DMS79 treated with DMSO at 0.1 percent for 48 hours (cell line): ENCODE measurements at regions not wholly inside any gene's neighbourhood (a gene's known extent, or its start where the extent isn't known, plus 50 kb on each side); places are given as distances from the start of the nearest gene placed in this dataset.
"Not testable (repeated sequence)": the region's sequence is repeated elsewhere in the genome, so short reads cannot be mapped to it uniquely, and the experiment has no call there.

Source experiments
- DNase-seq: peaks from one replicate; lab custom pipeline; 2025; lab: John Stamatoyannopoulos, UW

DNA sequence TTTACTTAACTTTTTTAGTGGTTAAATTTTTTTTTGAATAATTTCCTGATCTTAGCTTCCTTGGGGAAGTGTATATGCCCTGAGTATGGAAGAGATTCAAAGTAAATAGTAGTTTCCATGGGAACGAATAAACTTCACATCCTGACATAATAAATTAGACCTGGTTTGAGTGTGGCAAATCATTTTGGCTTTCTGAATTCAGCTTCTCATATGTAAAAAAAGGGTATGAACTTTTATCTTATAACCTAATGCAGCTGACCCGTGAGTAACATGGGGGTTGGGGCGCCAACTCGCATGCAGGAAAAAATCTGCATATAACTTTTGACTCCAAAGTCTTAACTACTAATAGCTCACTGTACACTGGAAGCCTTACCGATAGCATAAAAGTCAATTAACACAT lies 736.8 kb upstream of the NCAM2 start:
- no peak for DNase-seq

- DNase-seq: no peak
These were observed 732.3 kb upstream of the NCAM2 start for GRCh38 chr21:20265707-20266440.

DNA sequence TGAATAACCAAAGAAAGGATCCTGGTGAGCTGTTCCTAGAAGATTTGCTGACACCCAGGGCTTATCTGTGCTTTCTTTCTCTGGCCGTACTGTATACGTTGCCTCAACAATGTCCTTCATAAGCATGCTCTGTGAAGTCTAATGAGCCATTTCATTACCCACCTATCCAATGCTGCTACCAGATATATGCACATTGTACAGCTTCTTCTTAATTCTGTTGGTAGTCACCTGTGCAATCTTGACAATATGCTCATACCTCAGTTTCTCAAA lies 731.8 kb upstream of the NCAM2 start:
- DNase-seq: no peak

DNA sequence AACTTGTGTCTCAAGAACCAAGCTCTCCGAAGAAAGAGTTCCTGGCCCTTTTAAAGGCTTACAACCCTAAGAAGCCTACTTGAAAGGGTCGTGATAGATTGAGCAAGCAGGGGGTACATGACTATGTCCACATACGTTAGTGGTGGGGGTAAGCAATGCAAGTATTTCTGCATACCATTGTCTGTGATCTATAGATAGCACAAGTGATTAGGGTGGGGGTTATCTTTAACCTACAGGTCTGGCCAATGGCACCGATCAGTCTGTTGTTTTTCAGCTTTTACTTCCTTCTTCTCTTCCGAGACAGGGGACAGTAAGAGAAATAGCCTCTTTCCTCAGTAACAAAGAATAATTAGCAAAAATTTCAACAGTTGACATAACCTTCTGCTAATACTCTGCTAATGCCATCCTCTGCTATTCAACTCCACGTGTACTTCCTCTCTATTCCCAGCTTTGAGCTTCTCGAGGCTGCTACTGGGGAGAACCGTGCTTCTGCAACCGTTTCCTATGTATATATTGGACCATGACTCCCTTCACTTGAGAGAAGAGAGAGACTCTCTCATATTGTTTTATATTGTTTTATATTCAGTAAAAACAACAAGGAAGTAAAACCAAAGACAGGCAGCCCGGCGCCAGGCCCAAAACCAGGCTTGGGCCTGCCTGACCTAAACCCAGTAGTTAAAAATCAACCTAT lies 727.7 kb upstream of the NCAM2 start:
- no peak for DNase-seq

DNA sequence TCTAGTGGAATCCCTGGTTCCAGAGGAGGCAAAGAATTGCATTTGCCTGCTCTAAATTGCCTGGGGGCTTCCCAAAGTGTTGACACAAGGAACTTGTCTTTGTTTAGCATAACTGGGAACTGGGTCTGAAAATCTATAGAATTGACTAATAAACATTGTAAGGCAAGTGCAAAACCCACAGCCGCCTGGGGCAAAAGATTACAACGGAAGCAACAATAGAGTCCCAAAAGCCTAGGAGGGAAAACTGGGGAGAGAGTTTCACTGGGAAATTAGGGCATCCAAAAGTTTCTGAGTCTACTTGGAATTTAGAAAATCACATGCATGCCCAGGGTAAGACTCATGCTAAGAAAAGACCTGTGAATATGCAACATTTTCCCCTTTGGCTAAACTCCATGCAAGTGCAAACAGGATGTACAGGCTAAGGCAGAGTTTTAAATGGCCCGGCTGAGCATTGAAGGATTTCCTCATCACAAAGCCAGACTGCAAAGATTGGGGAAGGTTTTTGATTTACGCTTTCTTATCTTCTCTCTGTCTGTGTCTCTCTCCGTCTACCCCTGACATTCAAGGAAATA lies 725.3 kb upstream of the NCAM2 start:
- DNase-seq: no peak

- no peak for DNase-seq
These were observed 721.8 kb upstream of the NCAM2 start for GRCh38 chr21:20276377-20276776.

- no peak for DNase-seq
These were observed 721.3 kb upstream of the NCAM2 start for GRCh38 chr21:20276954-20277353.

- DNase-seq: no peak
These were observed 714.4 kb upstream of the NCAM2 start for GRCh38 chr21:20283836-20284235.

GRCh38 chr21:20292280-20292679 lies 705.9 kb upstream of the NCAM2 start:
- no peak for DNase-seq

GRCh38 chr21:20292854-20293253 lies 705.4 kb upstream of the NCAM2 start:
- not testable (repeated sequence) for DNase-seq

- DNase-seq: no peak
These were observed 696.8 kb upstream of the NCAM2 start for GRCh38 chr21:20301395-20301794.

- DNase-seq: no peak
These were observed 696.1 kb upstream of the NCAM2 start for GRCh38 chr21:20302084-20302483.

DNA sequence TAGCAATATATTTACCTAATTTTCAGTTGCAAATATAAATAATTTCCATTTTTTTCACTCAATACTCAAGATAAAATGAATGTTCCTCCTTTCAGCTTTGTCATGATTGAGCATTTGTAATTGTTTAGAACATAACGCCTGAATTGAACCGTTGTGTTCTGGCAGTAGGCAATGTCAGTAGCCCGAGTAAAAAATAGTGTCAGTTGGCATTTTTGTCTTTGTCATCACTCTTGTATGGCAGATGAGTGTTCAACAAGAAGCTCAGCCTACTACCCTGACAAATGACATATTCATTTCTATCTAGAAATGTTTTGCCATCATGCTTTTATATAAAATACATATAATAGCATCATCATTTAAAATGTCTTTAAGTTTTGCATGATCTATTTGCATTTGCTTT lies 691.4 kb upstream of the NCAM2 start:
- DNase-seq: no peak

DNA sequence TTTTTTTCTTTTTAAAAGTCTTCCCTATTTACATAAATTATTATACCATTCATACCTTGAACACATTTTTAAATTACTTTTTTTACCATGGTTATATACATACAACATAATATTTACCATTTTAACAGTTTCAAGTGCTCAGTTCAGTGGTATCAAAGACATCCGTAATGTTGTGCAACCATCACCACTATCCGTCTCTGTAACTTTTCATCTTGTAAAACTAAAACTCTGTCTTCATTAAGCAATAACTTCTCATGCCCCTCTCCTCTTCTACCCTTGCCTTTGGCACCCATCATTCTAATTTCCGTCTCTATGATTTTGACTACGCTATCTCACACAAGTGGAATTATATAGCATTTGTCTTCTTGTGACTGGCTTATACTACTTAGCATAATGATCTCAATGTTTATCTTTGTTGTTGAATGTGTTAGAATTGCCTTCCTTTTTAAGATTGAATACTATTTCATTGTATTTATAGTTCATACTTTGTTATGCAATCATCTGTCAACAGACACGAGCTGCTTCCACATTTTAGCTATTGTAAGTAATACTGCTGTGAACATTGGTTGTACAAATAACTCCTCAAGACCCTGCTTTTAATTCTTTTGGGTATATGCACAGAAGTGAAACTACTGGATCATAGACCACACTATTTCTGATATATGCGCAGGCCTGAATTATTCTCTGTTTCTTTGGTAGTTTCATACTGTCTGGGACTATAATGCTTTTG lies 689.5 kb upstream of the NCAM2 start:
- DNase-seq: no peak

- no peak for DNase-seq
These were observed 686.9 kb upstream of the NCAM2 start for GRCh38 chr21:20311234-20311787.

DNA sequence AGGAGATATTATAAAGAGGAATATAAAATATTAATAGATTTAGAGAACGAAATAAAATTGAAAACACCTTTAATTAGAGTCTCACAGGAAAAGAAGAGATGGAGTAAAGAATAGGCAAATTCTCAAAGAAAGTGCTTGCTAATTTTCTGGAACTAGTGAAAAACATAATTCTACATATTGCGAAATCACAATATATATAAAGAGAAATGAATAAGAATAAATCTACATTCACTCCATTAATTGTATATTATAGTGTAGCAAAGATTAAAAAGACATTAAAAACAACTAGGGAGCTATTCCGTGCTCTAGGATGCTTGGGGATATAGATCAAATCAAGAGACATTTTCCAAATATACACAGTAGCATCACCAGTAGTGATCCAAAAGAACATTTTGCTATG lies 685.2 kb upstream of the NCAM2 start:
- DNase-seq: no peak

GRCh38 chr21:20315042-20315441 lies 683.2 kb upstream of the NCAM2 start:
- no peak for DNase-seq

GRCh38 chr21:20329636-20330035 lies 668.6 kb upstream of the NCAM2 start:
- DNase-seq: no peak

DNA sequence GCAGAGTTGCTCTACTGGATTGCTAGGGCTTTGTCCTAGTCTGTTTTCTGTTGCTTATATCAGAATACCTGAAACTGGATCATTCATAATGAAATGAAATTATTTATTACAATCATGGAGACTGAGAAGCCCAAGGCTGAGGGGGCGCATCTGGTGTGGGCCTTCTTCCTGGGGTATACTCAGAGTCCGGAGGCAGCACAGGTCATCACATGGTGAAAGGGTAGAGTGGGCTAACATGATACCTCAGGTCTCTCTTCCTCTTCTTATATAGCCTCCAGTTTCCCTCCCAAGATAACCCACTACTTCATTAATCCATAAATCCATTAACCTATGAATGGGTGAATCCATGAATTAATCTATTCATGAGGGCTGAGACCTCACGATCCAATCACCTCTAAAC lies 667.6 kb upstream of the NCAM2 start:
- DNase-seq: no peak

- no peak for DNase-seq
These were observed 663.6 kb upstream of the NCAM2 start for GRCh38 chr21:20334585-20334984.

DNA sequence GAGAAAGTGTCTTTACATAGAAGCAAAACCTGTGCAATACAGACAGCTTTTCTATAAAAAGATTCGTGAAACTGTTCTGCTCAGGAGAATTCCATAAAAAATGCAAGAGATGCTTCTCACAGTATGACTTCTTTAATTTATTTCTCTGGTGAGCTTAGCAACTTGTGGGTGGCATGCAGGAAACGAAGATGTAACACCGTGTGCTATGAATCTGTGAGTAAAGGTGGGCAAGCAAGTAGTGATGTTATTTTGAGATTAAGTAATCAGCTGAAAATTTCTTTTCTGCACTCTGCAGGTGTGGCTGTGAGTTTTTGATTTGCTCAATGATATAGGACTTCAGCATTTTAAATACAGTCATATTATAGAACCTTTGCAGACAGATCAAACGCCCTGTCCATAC lies 656.8 kb upstream of the NCAM2 start:
- DNase-seq: no peak

DNA sequence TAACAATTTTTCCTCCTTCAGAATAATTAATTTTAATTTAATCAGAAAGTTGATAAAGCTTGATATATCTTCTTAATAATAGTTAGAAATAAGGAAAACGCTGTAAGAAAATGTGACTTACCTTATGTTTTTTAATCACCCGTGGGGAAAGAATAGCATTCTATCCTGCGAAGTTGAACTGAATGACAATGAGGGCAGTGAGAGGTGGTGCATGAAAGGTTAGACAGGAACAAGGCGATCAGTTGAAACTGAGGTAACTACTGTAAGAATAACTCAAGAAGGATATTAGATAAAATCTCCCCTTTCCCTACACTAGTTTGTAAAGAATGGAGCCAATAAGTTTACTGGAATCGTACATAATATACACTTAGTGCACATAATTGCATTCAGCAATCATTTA lies 655.0 kb upstream of the NCAM2 start:
- DNase-seq: no peak

- no peak for DNase-seq
These were observed 647.1 kb upstream of the NCAM2 start for GRCh38 chr21:20351138-20351537.
